H1 (cell line): ENCODE measurements at regions not wholly inside any gene's neighbourhood (a gene's known extent, or its start where the extent isn't known, plus 50 kb on each side); places are given as distances from the start of the nearest gene placed in this dataset.

Experiments
- ASH2L ChIP-seq: fragments of 200-600, 300-600 bp; sonication (generic); IDR thresholded peaks from one replicate; pipeline ENCODE4 v1.7.1; 2017; ENCODE audit warnings: low read length
- BACH1 ChIP-seq: IDR thresholded peaks from 2 replicates; pipeline ENCODE4 v1.6.1; 2012; ENCODE audit warnings: low read length, improper control_type of control experiment
- CEBPB ChIP-seq: IDR thresholded peaks from 2 replicates; pipeline ENCODE4 v1.6.1; 2012; ENCODE audit warnings: low read depth, low read length
- CHD2 ChIP-seq: IDR thresholded peaks from 2 replicates; pipeline ENCODE4 v1.6.1; 2012; ENCODE audit warnings: low read length, improper control_type of control experiment
- CHD7 ChIP-seq: fragments of 300-600 bp; sonication (generic); IDR thresholded peaks from 2 replicates; pipeline ENCODE4 v1.7.1; 2012; ENCODE audit warnings: low read length, moderate library complexity, mild to moderate bottlenecking, inconsistent platforms; ENCODE audit not compliant: insufficient replicate concordance
- JUN ChIP-seq: IDR thresholded peaks from 2 replicates; pipeline ENCODE4 v1.6.1; 2011; ENCODE audit warnings: low read depth, mild to moderate bottlenecking, improper control_type of control experiment, low read length
- JUND ChIP-seq: IDR thresholded peaks from 2 replicates; pipeline ENCODE4 v1.6.1; 2011; ENCODE audit warnings: mild to moderate bottlenecking, improper control_type of control experiment, low read length
- KDM5A ChIP-seq: fragments of 200-600 bp; IDR thresholded peaks from 2 replicates; pipeline ENCODE4 v1.7.1; 2012; ENCODE audit warnings: mild to moderate bottlenecking, low read length, inconsistent platforms, mixed read lengths
- MAFK ChIP-seq: IDR thresholded peaks from 2 replicates; pipeline ENCODE4 v1.6.1; 2012; ENCODE audit warnings: low read depth, mild to moderate bottlenecking, improper control_type of control experiment, low read length
- POU5F1 ChIP-seq: IDR thresholded peaks from 2 replicates; pipeline ENCODE4 v1.6.1; 2011; ENCODE audit warnings: low read depth, mild to moderate bottlenecking, low read length, moderate library complexity
- RBBP5 ChIP-seq: IDR thresholded peaks from 2 replicates; pipeline ENCODE4 v1.7.1; 2012; ENCODE audit warnings: low read depth, mild to moderate bottlenecking, inconsistent platforms, low read length, moderate library complexity, borderline replicate concordance
- ZNF274 ChIP-seq: IDR thresholded peaks from 2 replicates; pipeline ENCODE4 v1.7.0; 2012; ENCODE audit warnings: low read length, borderline replicate concordance; ENCODE audit errors: extremely low read depth

GRCh38 chr6:74066168-74066871, 370.3 kb downstream of the CD109 start (continued):
- TF ChIP-seq CHD7 (no peak), JUND (no peak), RBBP5 (no peak), ZNF274 (no peak), ASH2L (no peak), CEBPB (no peak), JUN (no peak), POU5F1 (no peak), BACH1 (no peak), KDM5A (no peak), MAFK (no peak), CHD2 (no peak)
